Nephron progenitor cell (in vitro differentiated cells): ENCODE measurements at regions not wholly inside any gene's neighbourhood (a gene's known extent, or its start where the extent isn't known, plus 50 kb on each side); places are given as distances from the start of the nearest gene placed in this dataset.

ENCODE experiments used
- DNase-seq: peaks from one replicate; pipeline ENCODE4 v3.0.0; 2021
- H3K27ac Mint-ChIP-seq: 2 replicates; pipeline ENCODE4 v1.8.0; 2021; ENCODE audit warnings: mild to moderate bottlenecking, moderate library complexity, mixed read lengths
- H3K27me3 Mint-ChIP-seq: 2 replicates; pipeline ENCODE4 v1.8.0; 2021; ENCODE audit warnings: mild to moderate bottlenecking, low read depth, mixed read lengths; ENCODE audit not compliant: poor library complexity
- H3K36me3 Mint-ChIP-seq: 2 replicates; pipeline ENCODE4 v1.8.0; 2021; ENCODE audit warnings: low read depth, mixed read lengths
- H3K4me1 Mint-ChIP-seq: 2 replicates; pipeline ENCODE4 v1.8.0; 2021; ENCODE audit warnings: mixed read lengths
- H3K4me3 Mint-ChIP-seq: 2 replicates; pipeline ENCODE4 v1.8.0; 2021; ENCODE audit warnings: mild to moderate bottlenecking, moderate library complexity, mixed read lengths
- H3K9me3 Mint-ChIP-seq: 2 replicates; pipeline ENCODE4 v1.8.0; 2021; ENCODE audit warnings: mild to moderate bottlenecking, moderate library complexity, mixed read lengths
- CTCF ChIP-seq: fragments of 200-600 bp; sonication (generic); IDR thresholded peaks from 2 replicates; pipeline ENCODE4 v1.5.0; 2021; ENCODE audit warnings: antibody characterized with exemption

GRCh38 chr4:8681391-8681790, 88.8 kb downstream of the CPZ start:
- TF ChIP-seq CTCF = no peak
- H3K4me3 Mint-ChIP-seq = no peak overlapping the region
- H3K27me3 Mint-ChIP-seq = peaks cover 93% of the 10 kb centered on the region
- H3K4me1 Mint-ChIP-seq = no peaks in the 10 kb centered on the region
- DNase-seq = no peak
- H3K27ac Mint-ChIP-seq = no peak overlapping the region
- no peaks in the 10 kb centered on the region for H3K9me3 Mint-ChIP-seq
- no peaks in the 10 kb centered on the region for H3K36me3 Mint-ChIP-seq

GRCh38 chr4:8679032-8679431, 86.5 kb downstream of the CPZ start:
- H3K4me1 Mint-ChIP-seq = no peaks in the 10 kb centered on the region
- H3K27ac Mint-ChIP-seq = no peak overlapping the region
- H3K36me3 Mint-ChIP-seq = no peaks in the 10 kb centered on the region

GRCh38 chr4:8676676-8677075, 84.1 kb downstream of the CPZ start:
- H3K9me3 Mint-ChIP-seq = no peaks in the 10 kb centered on the region
- peaks cover 79% of the 10 kb centered on the region for H3K27me3 Mint-ChIP-seq
- H3K4me1 Mint-ChIP-seq = no peaks in the 10 kb centered on the region
- no peak for DNase-seq
- TF ChIP-seq CTCF = no peak
- H3K27ac Mint-ChIP-seq = no peak overlapping the region
- no peaks in the 10 kb centered on the region for H3K36me3 Mint-ChIP-seq
- no peak overlapping the region for H3K4me3 Mint-ChIP-seq

More at GRCh38 chr4:8679032-8679431, 86.5 kb downstream of the CPZ start:
- TF ChIP-seq CTCF = no peak
- DNase-seq = no peak
- H3K9me3 Mint-ChIP-seq = no peaks in the 10 kb centered on the region
- peaks cover 85% of the 10 kb centered on the region for H3K27me3 Mint-ChIP-seq
- H3K4me3 Mint-ChIP-seq = no peak overlapping the region

GRCh38 chr4:8675906-8676305, 83.3 kb downstream of the CPZ start:
- no peak overlapping the region for H3K27ac Mint-ChIP-seq
- TF ChIP-seq CTCF = no peak
- H3K4me1 Mint-ChIP-seq = no peaks in the 10 kb centered on the region
- H3K4me3 Mint-ChIP-seq = no peak overlapping the region
- H3K36me3 Mint-ChIP-seq = no peaks in the 10 kb centered on the region
- no peaks in the 10 kb centered on the region for H3K9me3 Mint-ChIP-seq
- peaks cover 80% of the 10 kb centered on the region for H3K27me3 Mint-ChIP-seq
- no peak for DNase-seq

- no peak overlapping the region for H3K27ac Mint-ChIP-seq
Measured at GRCh38 chr4:8675383-8675782, 82.8 kb downstream of the CPZ start.

More at GRCh38 chr4:8675383-8675782, 82.8 kb downstream of the CPZ start:
- no peak for TF ChIP-seq CTCF
- Mint-ChIP-seq H3K4me1 (no peaks in the 10 kb centered on the region), H3K9me3 (no peaks in the 10 kb centered on the region), H3K36me3 (no peaks in the 10 kb centered on the region), H3K27me3 (peaks cover 80% of the 10 kb centered on the region), H3K4me3 (no peak overlapping the region)
- peak; percentile 94 for DNase-seq
